Panc1 (cell line): ENCODE measurements at regions not wholly inside any gene's neighbourhood (a gene's known extent, or its start where the extent isn't known, plus 50 kb on each side); places are given as distances from the start of the nearest gene placed in this dataset.
"Not testable (repeated sequence)": the region's sequence is repeated elsewhere in the genome, so short reads cannot be mapped to it uniquely, and the experiment has no call there.

Experiments
- ATAC-seq: fragments of 200-7000 bp; cut with Tn5 transposase; 2 replicates; pipeline ENCODE4 v1.9.1; 2020; ENCODE audit warnings: mild to moderate bottlenecking, moderate library complexity
- BruUV-seq: library from RNA; stranded (reverse); fragments of 400-500 nt; replicated peaks from 2 replicates; lab custom pipeline; 2021; lab: Mats Ljungman, UMichigan
- CTCF ChIA-PET: fragments of 300-600 bp; sonication (Branson Sonifier 250); formaldehyde crosslinking; loops from one replicate; lab custom pipeline; 2022; ENCODE audit warnings: antibody characterized with exemption; lab: Charles Lee
- POLR2A ChIA-PET: fragments of 300-600 bp; sonication (Branson Sonifier 250); formaldehyde crosslinking; loops from one replicate; lab custom pipeline; 2022; ENCODE audit warnings: antibody characterized with exemption; lab: Charles Lee
- DNase-seq: peaks from one replicate; pipeline ENCODE4 v3.0.0-alpha.2; 2010; ENCODE audit warnings: low read depth, low spot score
- H3K27ac ChIP-seq: 2 replicates; pipeline ENCODE4 v1.5.1; 2011; ENCODE audit warnings: mild to moderate bottlenecking, low read length, inconsistent platforms
- H3K27me3 ChIP-seq: fragments of 200-500 bp; sonication (Bioruptor generic); 2 replicates; pipeline ENCODE4 v1.6.0; 2014; ENCODE audit warnings: low read length, inconsistent platforms; ENCODE audit not compliant: control insufficient read depth, insufficient read depth
- H3K36me3 ChIP-seq: fragments of 200-500 bp; sonication (Bioruptor generic); 2 replicates; pipeline ENCODE4 v1.5.1; 2014; ENCODE audit warnings: inconsistent platforms, mild to moderate bottlenecking, low read length, moderate library complexity; ENCODE audit not compliant: control insufficient read depth, insufficient read depth
- H3K4me1 ChIP-seq: 2 replicates; pipeline ENCODE4 v1.5.1; 2011; ENCODE audit warnings: inconsistent platforms, mild to moderate bottlenecking, low read length, moderate library complexity; ENCODE audit not compliant: control insufficient read depth, insufficient read depth
- H3K4me3 ChIP-seq, 2 experiments: 2 replicates each; pipeline ENCODE4 v1.5.1; 2011 to 2012; ENCODE audit warnings: low read depth in 2 of 2, low read length in 2 of 2, mild to moderate bottlenecking in 2 of 2, inconsistent platforms in 1 of 2, moderate library complexity in 1 of 2
- H3K9me3 ChIP-seq: fragments of 200-500 bp; sonication (Bioruptor generic); 2 replicates; pipeline ENCODE4 v1.5.1; 2014; ENCODE audit warnings: low read depth, mild to moderate bottlenecking, inconsistent platforms, low read length, moderate library complexity; ENCODE audit not compliant: control insufficient read depth, insufficient read depth
- CTCF ChIP-seq: fragments of 450-650 bp; IDR thresholded peaks from 2 replicates; pipeline ENCODE4 v1.5.1; 2017; ENCODE audit warnings: mild to moderate bottlenecking
- POLR2AphosphoS5 ChIP-seq: IDR thresholded peaks from 2 replicates; pipeline ENCODE4 v1.6.1; 2012; ENCODE audit warnings: mild to moderate bottlenecking, low read depth, low read length, moderate library complexity
- SIN3A ChIP-seq: IDR thresholded peaks from 2 replicates; pipeline ENCODE4 v1.6.1; 2012; ENCODE audit warnings: low read depth, mild to moderate bottlenecking, low read length, moderate library complexity, borderline replicate concordance; ENCODE audit not compliant: insufficient read depth
- TCF7L2 ChIP-seq: IDR thresholded peaks from 2 replicates; pipeline ENCODE4 v1.6.1; 2011; ENCODE audit warnings: mild to moderate bottlenecking, low read depth, low read length, inconsistent platforms
- in situ Hi-C: cut with HindIII; loops from 2 replicates; pipeline ENCODE4 v1.10.0; 2016; ENCODE audit warnings: low sequenced_read_pairs, low pct_unique_long_range_greater_than_20kb
- intact Hi-C: fragments of 100-400 bp; cut with micrococcal nuclease; formaldehyde crosslinking; loops from one replicate; pipeline ENCODE4 v1.10.0; 2022; ENCODE audit not compliant: unreplicated experiment
- TF ChIP-seq, protein P1 (sequence below), 2 experiments: IDR thresholded peaks; 2 replicates each; pipeline ENCODE4 v1.6.1; 2011 to 2012; ENCODE audit warnings: low read depth in 2 of 2, control low read depth in 1 of 2, low read length in 1 of 2, mild to moderate bottlenecking in 1 of 2, moderate library complexity in 1 of 2; ENCODE audit not compliant: insufficient read depth in 1 of 2

GRCh38 chr6:167404385-167405049, 79.6 kb downstream of the TTLL2 start:
- in situ Hi-C loops: no loop called here
- CTCF ChIA-PET: no interaction called here
- intact Hi-C loops: no loop called here

GRCh38 chr6:167405778-167406532, 81.1 kb downstream of the TTLL2 start:
- ChIA-PET POLR2A (no interaction called here), CTCF (no interaction called here)
- Histone ChIP-seq H3K27me3 (peaks cover 18% of the 10 kb centered on the region), H3K4me3 (no peak overlapping the region), H3K36me3 (no peaks in the 10 kb centered on the region), H3K4me1 (no peaks in the 10 kb centered on the region), H3K9me3 (no peaks in the 10 kb centered on the region), H3K27ac (no peak overlapping the region)
- DNase-seq (no peak), ATAC-seq (no peak)
- BruUV-seq: no TSS peak
- intact Hi-C loops: no loop called here
- in situ Hi-C loops: no loop called here
- TF ChIP-seq, protein P1, sequence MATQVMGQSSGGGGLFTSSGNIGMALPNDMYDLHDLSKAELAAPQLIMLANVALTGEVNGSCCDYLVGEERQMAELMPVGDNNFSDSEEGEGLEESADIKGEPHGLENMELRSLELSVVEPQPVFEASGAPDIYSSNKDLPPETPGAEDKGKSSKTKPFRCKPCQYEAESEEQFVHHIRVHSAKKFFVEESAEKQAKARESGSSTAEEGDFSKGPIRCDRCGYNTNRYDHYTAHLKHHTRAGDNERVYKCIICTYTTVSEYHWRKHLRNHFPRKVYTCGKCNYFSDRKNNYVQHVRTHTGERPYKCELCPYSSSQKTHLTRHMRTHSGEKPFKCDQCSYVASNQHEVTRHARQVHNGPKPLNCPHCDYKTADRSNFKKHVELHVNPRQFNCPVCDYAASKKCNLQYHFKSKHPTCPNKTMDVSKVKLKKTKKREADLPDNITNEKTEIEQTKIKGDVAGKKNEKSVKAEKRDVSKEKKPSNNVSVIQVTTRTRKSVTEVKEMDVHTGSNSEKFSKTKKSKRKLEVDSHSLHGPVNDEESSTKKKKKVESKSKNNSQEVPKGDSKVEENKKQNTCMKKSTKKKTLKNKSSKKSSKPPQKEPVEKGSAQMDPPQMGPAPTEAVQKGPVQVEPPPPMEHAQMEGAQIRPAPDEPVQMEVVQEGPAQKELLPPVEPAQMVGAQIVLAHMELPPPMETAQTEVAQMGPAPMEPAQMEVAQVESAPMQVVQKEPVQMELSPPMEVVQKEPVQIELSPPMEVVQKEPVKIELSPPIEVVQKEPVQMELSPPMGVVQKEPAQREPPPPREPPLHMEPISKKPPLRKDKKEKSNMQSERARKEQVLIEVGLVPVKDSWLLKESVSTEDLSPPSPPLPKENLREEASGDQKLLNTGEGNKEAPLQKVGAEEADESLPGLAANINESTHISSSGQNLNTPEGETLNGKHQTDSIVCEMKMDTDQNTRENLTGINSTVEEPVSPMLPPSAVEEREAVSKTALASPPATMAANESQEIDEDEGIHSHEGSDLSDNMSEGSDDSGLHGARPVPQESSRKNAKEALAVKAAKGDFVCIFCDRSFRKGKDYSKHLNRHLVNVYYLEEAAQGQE (IDR thresholded peaks at IDR 0.05; ENCODE audit: insufficient read depth in 1 of 2, low read depth in 2 of 2, low read length in 1 of 2): no peak
- no peak for TF ChIP-seq SIN3A

More at GRCh38 chr6:167404385-167405049, 79.6 kb downstream of the TTLL2 start:
- Histone ChIP-seq H3K4me3 (no peak overlapping the region), H3K27ac (no peak overlapping the region), H3K27me3 (peaks cover 21% of the 10 kb centered on the region; the same call in 1 of the 2 replicates), H3K9me3 (no peaks in the 10 kb centered on the region), H3K4me1 (no peaks in the 10 kb centered on the region), H3K36me3 (no peaks in the 10 kb centered on the region)
- TF ChIP-seq TCF7L2 (no peak), CTCF (no peak), POLR2AphosphoS5 (no peak), SIN3A (no peak)
- TF ChIP-seq, protein P1 (IDR thresholded peaks at IDR 0.05; ENCODE audit: insufficient read depth in 1 of 2, low read depth in 2 of 2, low read length in 1 of 2): no peak
- no TSS peak for BruUV-seq
- POLR2A ChIA-PET: no interaction called here
- ATAC-seq: no peak
- DNase-seq: no peak

DNA sequence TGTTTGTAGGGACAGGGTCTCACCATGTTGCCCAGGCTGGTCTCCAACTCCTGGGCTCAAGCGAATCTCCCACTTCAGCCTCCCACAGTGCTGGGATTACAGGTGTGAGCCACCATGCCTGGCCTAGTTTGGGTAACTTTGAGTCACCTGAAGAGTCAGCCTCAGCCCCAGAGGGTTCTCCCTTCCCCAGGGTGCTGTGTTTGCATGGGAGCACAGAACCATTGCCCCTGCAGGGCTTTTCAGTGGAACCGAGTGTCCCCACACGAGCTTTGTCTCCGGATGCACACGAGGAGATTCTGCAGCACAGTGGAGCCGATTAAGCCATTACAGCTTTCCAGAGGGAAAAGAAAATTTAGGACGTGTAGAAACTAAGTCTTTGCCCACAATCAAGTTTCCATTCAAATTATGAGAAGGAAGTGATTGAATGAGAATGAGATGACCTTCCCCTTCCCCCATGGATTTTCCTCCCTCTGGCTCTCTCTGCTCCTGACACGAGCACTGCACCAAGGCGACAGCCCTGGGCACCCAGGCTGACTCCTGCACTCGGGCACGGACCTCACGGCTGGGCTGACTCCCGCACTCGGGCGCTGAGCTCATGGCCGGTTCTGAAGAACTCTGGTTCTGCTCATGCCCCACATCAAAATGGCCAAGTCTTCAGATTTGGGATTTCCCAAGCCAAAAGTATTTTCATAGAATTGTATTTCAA, 81.8 kb downstream of the TTLL2 start:
- H3K9me3 ChIP-seq, POLR2A ChIA-PET, ATAC-seq, H3K4me3 ChIP-seq, intact Hi-C loops, H3K27ac ChIP-seq, CTCF ChIA-PET, BruUV-seq, in situ Hi-C loops, DNase-seq, H3K4me1 ChIP-seq, H3K36me3 ChIP-seq: not testable (repeated sequence)
- H3K27me3 ChIP-seq: peaks cover 23% of the 10 kb centered on the region
